H1 (cell line): ENCODE measurements at regions not wholly inside any gene's neighbourhood (a gene's known extent, or its start where the extent isn't known, plus 50 kb on each side); places are given as distances from the start of the nearest gene placed in this dataset.

ENCODE experiments used
- CTCF ChIA-PET: fragments of 300-600 bp; sonication (Branson Sonifier 250); formaldehyde crosslinking; loops from one replicate; lab custom pipeline; 2021; ENCODE audit not compliant: partially characterized antibody; lab: Charles Lee
- POLR2A ChIA-PET: fragments of 300-600 bp; sonication (Branson Sonifier 250); formaldehyde crosslinking; loops from one replicate; lab custom pipeline; 2021; ENCODE audit warnings: inconsistent platforms; ENCODE audit not compliant: partially characterized antibody; lab: Charles Lee
- DNase-seq, 2 experiments: peaks; one replicate each; pipeline versions ENCODE4 v3.0.0 to v3.0.0-alpha.2; 2010 to 2022; ENCODE audit warnings: low spot score in 2 of 2, low read depth in 1 of 2, mixed read lengths in 1 of 2
- FAIRE-seq: peaks from 2 replicates; lab custom pipeline; 2011; peaks lifted over from hg19 to GRCh38; lab: Jason Lieb, UNC
- H2AFZ ChIP-seq: 2 replicates; pipeline ENCODE4 v1.8.1; 2012; ENCODE audit warnings: low read length, inconsistent platforms
- H2AK5ac ChIP-seq: 2 replicates; pipeline ENCODE4 v1.6.1; 2013; ENCODE audit warnings: low read depth, low read length
- H2BK120ac ChIP-seq: replicated peaks from 2 replicates; pipeline ENCODE3; 2013; ENCODE audit warnings: low read depth, low read length, inconsistent platforms
- H2BK12ac ChIP-seq: 2 replicates; pipeline ENCODE4 v1.6.1; 2013; ENCODE audit warnings: low read depth, low read length
- H2BK15ac ChIP-seq: 2 replicates; pipeline ENCODE4 v1.6.1; 2013; ENCODE audit warnings: low read length
- H2BK20ac ChIP-seq: 2 replicates; pipeline ENCODE4 v1.6.1; 2013; ENCODE audit warnings: low read length
- H2BK5ac ChIP-seq: 2 replicates; pipeline ENCODE4 v1.6.1; 2013; ENCODE audit warnings: low read depth, low read length
- H3K14ac ChIP-seq: 2 replicates; pipeline ENCODE4 v1.6.1; 2013; ENCODE audit warnings: inconsistent platforms; ENCODE audit not compliant: insufficient read length
- H3K18ac ChIP-seq: 2 replicates; pipeline ENCODE4 v1.6.1; 2013; ENCODE audit warnings: low read length; ENCODE audit errors: extremely low read depth
- H3K23ac ChIP-seq: 2 replicates; pipeline ENCODE4 v1.6.1; 2013; ENCODE audit warnings: inconsistent platforms; ENCODE audit not compliant: insufficient read length
- H3K23me2 ChIP-seq: 2 replicates; pipeline ENCODE4 v1.6.1; 2013; ENCODE audit warnings: low read depth, low read length
- H3K27ac ChIP-seq: 2 replicates; pipeline ENCODE4 v1.6.1; 2011; ENCODE audit warnings: low read depth, low read length, inconsistent platforms
- H3K27me3 ChIP-seq, 4 experiments: replicated peaks in 1 of 4; 1 replicate in 1 of 4; 2 replicates in 3 of 4; pipeline versions ENCODE4 v1.6.1 to v1.8.1; 2011 to 2013; ENCODE audit warnings: low read length in 3 of 4, mild to moderate bottlenecking in 3 of 4, inconsistent platforms in 2 of 4, mixed read lengths in 2 of 4, moderate library complexity in 1 of 4; ENCODE audit not compliant: control insufficient read depth in 3 of 4, insufficient read depth in 3 of 4; ENCODE audit errors: extremely low read depth in 1 of 4
- H3K36me3 ChIP-seq, 4 experiments: 2 replicates each; pipeline versions ENCODE4 v1.6.1 to v1.8.1; 2011 to 2013; ENCODE audit warnings: mild to moderate bottlenecking in 4 of 4, low read length in 3 of 4, moderate library complexity in 2 of 4, control low read depth in 1 of 4, inconsistent platforms in 1 of 4; ENCODE audit not compliant: insufficient read depth in 4 of 4, control insufficient read depth in 2 of 4
- H3K4ac ChIP-seq: replicated peaks from 2 replicates; pipeline ENCODE3; 2013; ENCODE audit warnings: low read length, low read depth, mixed read lengths, inconsistent platforms; ENCODE audit not compliant: insufficient read length
- H3K4me1 ChIP-seq, 4 experiments: replicated peaks in 1 of 4; 1 replicate in 1 of 4; 2 replicates in 3 of 4; pipeline versions ENCODE4 v1.6.1 to v1.8.1; 2011 to 2013; ENCODE audit warnings: low read length in 3 of 4, inconsistent platforms in 2 of 4, mixed read lengths in 1 of 4; ENCODE audit not compliant: insufficient read depth in 4 of 4, control insufficient read depth in 3 of 4
- H3K4me2 ChIP-seq, 2 experiments: 2 replicates each; pipeline versions ENCODE4 v1.6.1 to v1.8.1; 2011 to 2013; ENCODE audit warnings: low read depth in 2 of 2, low read length in 2 of 2, control low read depth in 1 of 2, inconsistent platforms in 1 of 2, mild to moderate bottlenecking in 1 of 2; ENCODE audit not compliant: insufficient read depth in 1 of 2
- H3K4me3 ChIP-seq, 4 experiments: fragments of 200-600, 300-600 bp in 1 of 4; sonication (generic), shearing (Covaris generic), sonication (Bioruptor Twin) in 1 of 4; 2 replicates each; pipeline versions ENCODE4 v1.5.1 to v1.8.1; 2011 to 2016; ENCODE audit warnings: low read length in 4 of 4, low read depth in 3 of 4, control low read depth in 2 of 4, inconsistent platforms in 2 of 4, mild to moderate bottlenecking in 2 of 4, mixed read lengths in 1 of 4, moderate library complexity in 1 of 4; ENCODE audit not compliant: insufficient read depth in 2 of 4; ENCODE audit errors: extremely low read depth in 1 of 4
- H3K56ac ChIP-seq: replicated peaks from 2 replicates; pipeline ENCODE3; 2013; ENCODE audit warnings: low read depth, mild to moderate bottlenecking, mixed read lengths, low read length, inconsistent platforms; ENCODE audit not compliant: insufficient read length
- H3K79me1 ChIP-seq: 2 replicates; pipeline ENCODE4 v1.6.1; 2013; ENCODE audit warnings: low read depth, low read length, control low read depth
- H3K79me2 ChIP-seq, 2 experiments: 2 replicates each; pipeline versions ENCODE4 v1.6.1 to v1.8.1; 2012 to 2013; ENCODE audit warnings: low read length in 2 of 2, mild to moderate bottlenecking in 2 of 2, inconsistent platforms in 1 of 2; ENCODE audit not compliant: insufficient read depth in 2 of 2, control insufficient read depth in 1 of 2
- H3K9ac ChIP-seq, 4 experiments: replicated peaks in 1 of 4; 1 replicate in 1 of 4; 2 replicates in 3 of 4; pipeline versions ENCODE4 v1.6.1 to v1.8.1; 2011 to 2013; ENCODE audit warnings: low read depth in 3 of 4, low read length in 3 of 4, control low read depth in 2 of 4, mild to moderate bottlenecking in 2 of 4, moderate library complexity in 2 of 4, inconsistent platforms in 1 of 4; ENCODE audit errors: extremely low read depth in 1 of 4
- H3K9me3 ChIP-seq, 2 experiments: 2 replicates each; pipeline versions ENCODE4 v1.6.1 to v1.8.1; 2012 to 2013; ENCODE audit warnings: mild to moderate bottlenecking in 2 of 2, moderate library complexity in 2 of 2, control low read depth in 1 of 2, inconsistent platforms in 1 of 2, low read depth in 1 of 2, low read length in 1 of 2, mixed read lengths in 1 of 2; ENCODE audit not compliant: insufficient read depth in 2 of 2
- H4K20me1 ChIP-seq, 2 experiments: replicated peaks in 1 of 2; 2 replicates each; pipeline versions ENCODE3 to v1.8.1; 2011 to 2013; ENCODE audit warnings: inconsistent platforms in 2 of 2, low read length in 2 of 2, mild to moderate bottlenecking in 1 of 2; ENCODE audit not compliant: insufficient read depth in 2 of 2, control insufficient read depth in 1 of 2
- H4K5ac ChIP-seq: 2 replicates; pipeline ENCODE4 v1.6.1; 2013; ENCODE audit warnings: low read length, low read depth, mixed read lengths, inconsistent platforms; ENCODE audit not compliant: insufficient read length
- H4K8ac ChIP-seq: 2 replicates; pipeline ENCODE4 v1.8.0; 2013; ENCODE audit warnings: mild to moderate bottlenecking, moderate library complexity, low read length, inconsistent platforms; ENCODE audit not compliant: insufficient read depth; ENCODE audit errors: extremely low read depth
- H4K91ac ChIP-seq: replicated peaks from 2 replicates; pipeline ENCODE3; 2013; ENCODE audit warnings: low read length, mixed read lengths, inconsistent platforms; ENCODE audit not compliant: insufficient read length
- ASH2L ChIP-seq: fragments of 200-600, 300-600 bp; sonication (generic); IDR thresholded peaks from one replicate; pipeline ENCODE4 v1.7.1; 2017; ENCODE audit warnings: low read length
- CBX8 ChIP-seq: fragments of 300-800, 300-1000 bp; sonication (generic); IDR thresholded peaks from 2 replicates; pipeline ENCODE4 v1.7.1; 2016; ENCODE audit warnings: low read depth, low read length, borderline replicate concordance
- CREB1 ChIP-seq: IDR thresholded peaks from 2 replicates; pipeline ENCODE4 v1.6.1; 2012; ENCODE audit warnings: inconsistent platforms
- EGR1 ChIP-seq: IDR thresholded peaks from 2 replicates; pipeline ENCODE4 v1.6.1; 2011; ENCODE audit warnings: low read depth, low read length, borderline replicate concordance
- GABPA ChIP-seq: IDR thresholded peaks from 2 replicates; pipeline ENCODE4 v1.6.1; 2011; ENCODE audit warnings: mild to moderate bottlenecking, low read length, moderate library complexity, borderline replicate concordance; ENCODE audit not compliant: insufficient read depth
- HDAC2 ChIP-seq, 2 experiments: fragments of 300-600 bp in 1 of 2; sonication (generic) in 1 of 2; IDR thresholded peaks; 2 replicates each; pipeline ENCODE4 v1.6.1; 2011 to 2012; ENCODE audit warnings: low read depth in 2 of 2, low read length in 2 of 2, mild to moderate bottlenecking in 2 of 2, moderate library complexity in 2 of 2, borderline replicate concordance in 1 of 2, inconsistent platforms in 1 of 2
- JUN ChIP-seq: IDR thresholded peaks from 2 replicates; pipeline ENCODE4 v1.6.1; 2011; ENCODE audit warnings: low read depth, mild to moderate bottlenecking, improper control_type of control experiment, low read length
- KDM5A ChIP-seq: fragments of 200-600 bp; IDR thresholded peaks from 2 replicates; pipeline ENCODE4 v1.7.1; 2012; ENCODE audit warnings: mild to moderate bottlenecking, low read length, inconsistent platforms, mixed read lengths
- RFX5 ChIP-seq: IDR thresholded peaks from 2 replicates; pipeline ENCODE4 v1.6.1; 2011; ENCODE audit warnings: low read depth, low read length, improper control_type of control experiment, borderline replicate concordance
- SIN3A ChIP-seq, 2 experiments: IDR thresholded peaks in 1 of 2; conservative IDR thresholded peaks in 1 of 2; 2 replicates each; pipeline ENCODE4 v1.6.1; 2011 to 2012; ENCODE audit warnings: low read length in 2 of 2, improper control_type of control experiment in 1 of 2, low read depth in 1 of 2, mild to moderate bottlenecking in 1 of 2
- SP2 ChIP-seq: IDR thresholded peaks from 2 replicates; pipeline ENCODE4 v1.6.1; 2012; ENCODE audit warnings: mild to moderate bottlenecking, low read length, inconsistent platforms
- SUZ12 ChIP-seq: fragments of 200-600 bp; sonication (generic); IDR thresholded peaks from 2 replicates; pipeline ENCODE4 v1.6.1; 2012; ENCODE audit warnings: mild to moderate bottlenecking, inconsistent platforms, low read length, moderate library complexity, mixed read lengths
- WGBS, 2 experiments: shearing (Covaris generic) in 1 of 2; methylation state at CpG; one replicate each; pipeline versions ENCODE4 v1.1.6 to v1.1.7; 2013 to 2015; ENCODE audit warnings: low lambda C conversion rate in 2 of 2, mixed read lengths in 2 of 2, inconsistent platforms in 1 of 2, low coverage in 1 of 2, missing lambda C conversion rate in 1 of 2; ENCODE audit not compliant: insufficient replicate concordance in 2 of 2, insufficient coverage in 1 of 2, insufficient read length in 1 of 2; ENCODE audit errors: extremely low coverage in 1 of 2, missing lambda C conversion rate in 1 of 2; 5-methylcytosine and 5-hydroxymethylcytosine counted together
- TF ChIP-seq, protein P1 (sequence below): IDR thresholded peaks from 2 replicates; pipeline ENCODE4 v1.6.1; 2012; ENCODE audit warnings: low read length, inconsistent platforms

- Histone ChIP-seq H3K4ac (no peak overlapping the region), H3K9me3 (no peaks in the 10 kb centered on the region), H3K23me2 (peaks cover 2% of the 10 kb centered on the region; the same call in 1 of the 2 replicates), H3K27ac (no peak overlapping the region), H3K23ac (no peak overlapping the region), H3K14ac (no peak overlapping the region), H4K91ac (no peak overlapping the region), H3K4me2 (no peak overlapping the region), H3K36me3 (no peaks in the 10 kb centered on the region), H4K20me1 (peaks cover 0 to 1% of the 10 kb centered on the region in 2 experiments), H4K8ac (no peak overlapping the region), H3K56ac (no peak overlapping the region), H3K18ac (no peak overlapping the region), H3K4me3 (no peak overlapping the region), H2BK120ac (no peak overlapping the region), H3K4me1 (no peaks in the 10 kb centered on the region), H2AK5ac (no peak overlapping the region), H2BK15ac (no peak overlapping the region), H4K5ac (no peak overlapping the region), H3K79me2 (no peaks in the 10 kb centered on the region), H3K27me3 (peaks cover 0 to 1% (median 0%) of the 10 kb centered on the region in 4 experiments; a peak in 1 of 7 replicates), H2BK5ac (no peak overlapping the region), H3K79me1 (no peaks in the 10 kb centered on the region), H2AFZ (no peak overlapping the region), H3K9ac (no peak overlapping the region), H2BK12ac (no peak overlapping the region), H2BK20ac (no peak overlapping the region)
- ChIA-PET POLR2A (no interaction called here), CTCF (interaction anchor here (1.6 to 8.0 kb wide), 2 partner anchors 14 to 39 kb away, joined by 3 to 46 read pairs; no protein-coding TSS in a partner anchor)
- 88% methylated on average over 5 of the region's 5 CpGs; no CpG with 5 or more reads in 1 of the 2 experiments for WGBS, 2 experiments
- no peak for DNase-seq
- no peak for FAIRE-seq
- TF ChIP-seq CREB1 (no peak), SP2 (no peak), KDM5A (no peak), RFX5 (no peak), SUZ12 (no peak), HDAC2 (IDR thresholded peaks at IDR 0.05; ENCODE audit: borderline replicate concordance in 1 of 2, low read depth in 2 of 2, low read length in 2 of 2) (no peak), SIN3A (conservative IDR thresholded peaks at IDR 0.05 in 1 of 2, IDR thresholded peaks at IDR 0.05 in 1 of 2; ENCODE audit: low read depth in 1 of 2, low read length in 2 of 2) (no peak), JUN (no peak), EGR1 (no peak), CBX8 (no peak), GABPA (no peak), ASH2L (no peak)
- TF ChIP-seq, protein P1, sequence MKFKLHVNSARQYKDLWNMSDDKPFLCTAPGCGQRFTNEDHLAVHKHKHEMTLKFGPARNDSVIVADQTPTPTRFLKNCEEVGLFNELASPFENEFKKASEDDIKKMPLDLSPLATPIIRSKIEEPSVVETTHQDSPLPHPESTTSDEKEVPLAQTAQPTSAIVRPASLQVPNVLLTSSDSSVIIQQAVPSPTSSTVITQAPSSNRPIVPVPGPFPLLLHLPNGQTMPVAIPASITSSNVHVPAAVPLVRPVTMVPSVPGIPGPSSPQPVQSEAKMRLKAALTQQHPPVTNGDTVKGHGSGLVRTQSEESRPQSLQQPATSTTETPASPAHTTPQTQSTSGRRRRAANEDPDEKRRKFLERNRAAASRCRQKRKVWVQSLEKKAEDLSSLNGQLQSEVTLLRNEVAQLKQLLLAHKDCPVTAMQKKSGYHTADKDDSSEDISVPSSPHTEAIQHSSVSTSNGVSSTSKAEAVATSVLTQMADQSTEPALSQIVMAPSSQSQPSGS = no peak
These were observed 194.5 kb downstream of the RAD51AP2 start for GRCh38 chr2:17323697-17324096.
